ENCODE measurements at regions not wholly inside any gene's neighbourhood (a gene's known extent, or its start where the extent isn't known, plus 50 kb on each side); places are given as distances from the start of the nearest gene placed in this dataset.

GRCh38 chr16:6905601-6906000 is 427.0 kb upstream of the RBFOX1 start:
- no peak for DNase-seq
- Histone ChIP-seq H3K9me3 (no peaks in the 10 kb centered on the region), H3K36me3 (no peaks in the 10 kb centered on the region), H3K27ac (no peak overlapping the region), H3K4me1 (no peaks in the 10 kb centered on the region), H3K4me3 (no peak overlapping the region), H3K27me3 (no peaks in the 10 kb centered on the region)
- intact Hi-C loops (cut with DNase I; ENCODE audit: low total_unique reads) (no loop called here), in situ Hi-C loops (cut with MboI; ENCODE audit: low pct_ligation_motif_present in 1 of 4, low pct_unique_long_range_greater_than_20kb in 1 of 4, low sequenced_read_pairs in 3 of 4) (no loop called here)
- no peak for TF ChIP-seq POLR2A (IDR thresholded peaks at IDR 0.05)
- TF ChIP-seq, protein P1, sequence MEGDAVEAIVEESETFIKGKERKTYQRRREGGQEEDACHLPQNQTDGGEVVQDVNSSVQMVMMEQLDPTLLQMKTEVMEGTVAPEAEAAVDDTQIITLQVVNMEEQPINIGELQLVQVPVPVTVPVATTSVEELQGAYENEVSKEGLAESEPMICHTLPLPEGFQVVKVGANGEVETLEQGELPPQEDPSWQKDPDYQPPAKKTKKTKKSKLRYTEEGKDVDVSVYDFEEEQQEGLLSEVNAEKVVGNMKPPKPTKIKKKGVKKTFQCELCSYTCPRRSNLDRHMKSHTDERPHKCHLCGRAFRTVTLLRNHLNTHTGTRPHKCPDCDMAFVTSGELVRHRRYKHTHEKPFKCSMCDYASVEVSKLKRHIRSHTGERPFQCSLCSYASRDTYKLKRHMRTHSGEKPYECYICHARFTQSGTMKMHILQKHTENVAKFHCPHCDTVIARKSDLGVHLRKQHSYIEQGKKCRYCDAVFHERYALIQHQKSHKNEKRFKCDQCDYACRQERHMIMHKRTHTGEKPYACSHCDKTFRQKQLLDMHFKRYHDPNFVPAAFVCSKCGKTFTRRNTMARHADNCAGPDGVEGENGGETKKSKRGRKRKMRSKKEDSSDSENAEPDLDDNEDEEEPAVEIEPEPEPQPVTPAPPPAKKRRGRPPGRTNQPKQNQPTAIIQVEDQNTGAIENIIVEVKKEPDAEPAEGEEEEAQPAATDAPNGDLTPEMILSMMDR (IDR thresholded peaks at IDR 0.05), result no peak
- TF ChIP-seq EP300 (IDR thresholded peaks at IDR 0.05; ENCODE audit: low read depth), result no peak
- no peak for TF ChIP-seq POLR2AphosphoS5 (IDR thresholded peaks at IDR 0.05)
- WGBS, 2 donors (ENCODE audit: low coverage in 1 of 2), result 65% methylated on average over 3 of the region's 3 CpGs; no CpG with 5 or more reads in 1 of the 2 donors

DNA sequence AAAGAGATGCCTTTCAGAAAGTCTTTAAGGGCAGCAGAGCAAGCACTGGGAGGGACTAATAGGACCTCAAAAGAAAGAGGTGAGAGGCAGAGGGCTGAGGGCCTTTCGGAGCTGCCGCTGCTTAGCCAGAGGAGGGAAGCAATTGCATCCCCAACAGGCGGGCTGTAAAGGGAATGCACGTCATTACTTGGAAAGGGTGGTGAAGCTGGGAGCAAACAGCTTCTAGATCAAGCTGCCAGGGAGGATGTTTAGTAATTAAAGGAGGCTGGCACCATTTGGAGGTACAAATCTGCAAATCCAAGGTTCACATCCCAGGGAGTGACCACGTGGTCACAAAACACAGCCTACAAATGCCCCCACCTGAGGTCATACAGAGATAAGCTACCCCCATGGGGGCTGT is 429.0 kb upstream of the RBFOX1 start:
- intact Hi-C loops (cut with DNase I; ENCODE audit: low total_unique reads), result no loop called here
- TF ChIP-seq EP300 (IDR thresholded peaks at IDR 0.05; ENCODE audit: low read depth) (no peak), POLR2AphosphoS5 (IDR thresholded peaks at IDR 0.05) (no peak), POLR2A (IDR thresholded peaks at IDR 0.05) (no peak)
- TF ChIP-seq, protein P1 (IDR thresholded peaks at IDR 0.05), result no peak
- 61 to 71% methylated on average over 5 of the region's 5 CpGs for WGBS, 2 donors (ENCODE audit: low coverage in 1 of 2)
- Histone ChIP-seq H3K27ac (no peak overlapping the region), H3K36me3 (no peaks in the 10 kb centered on the region), H3K9me3 (no peaks in the 10 kb centered on the region), H3K27me3 (no peaks in the 10 kb centered on the region), H3K4me3 (no peak overlapping the region), H3K4me1 (no peaks in the 10 kb centered on the region)
- DNase-seq, result no peak
- in situ Hi-C loops (cut with MboI; ENCODE audit: low pct_ligation_motif_present in 1 of 4, low pct_unique_long_range_greater_than_20kb in 1 of 4, low sequenced_read_pairs in 3 of 4), result no loop called here

- no peak overlapping the region for H3K27ac ChIP-seq
- intact Hi-C loops (cut with DNase I; ENCODE audit: low total_unique reads) (no loop called here), in situ Hi-C loops (cut with MboI; ENCODE audit: low pct_ligation_motif_present in 1 of 4, low pct_unique_long_range_greater_than_20kb in 1 of 4, low sequenced_read_pairs in 3 of 4) (no loop called here)
- no peak overlapping the region for H3K4me3 ChIP-seq
- H3K4me1 ChIP-seq, result no peaks in the 10 kb centered on the region
- 75 to 83% methylated on average over 10 of the region's 10 CpGs for WGBS, 2 donors (ENCODE audit: low coverage in 1 of 2)
- H3K9me3 ChIP-seq, result no peaks in the 10 kb centered on the region
- no peaks in the 10 kb centered on the region for H3K27me3 ChIP-seq
- no peaks in the 10 kb centered on the region for H3K36me3 ChIP-seq
- TF ChIP-seq POLR2AphosphoS5 (IDR thresholded peaks at IDR 0.05), result no peak
- TF ChIP-seq POLR2A (IDR thresholded peaks at IDR 0.05), result no peak
- TF ChIP-seq, protein P1 (IDR thresholded peaks at IDR 0.05), result no peak
- no peak for TF ChIP-seq EP300 (IDR thresholded peaks at IDR 0.05; ENCODE audit: low read depth)
- DNase-seq, result no peak
Measured at GRCh38 chr16:6898896-6899295, 433.7 kb upstream of the RBFOX1 start.

GRCh38 chr16:6897876-6898485 is 434.7 kb upstream of the RBFOX1 start:
- no peaks in the 10 kb centered on the region for H3K4me1 ChIP-seq
- WGBS, 2 donors (ENCODE audit: low coverage in 1 of 2), result 47 to 60% methylated on average over 3 to 8 of the region's 8 CpGs
- H3K9me3 ChIP-seq, result no peaks in the 10 kb centered on the region
- H3K27ac ChIP-seq, result no peak overlapping the region
- intact Hi-C loops (cut with DNase I; ENCODE audit: low total_unique reads), result no loop called here
- in situ Hi-C loops (cut with MboI; ENCODE audit: low pct_ligation_motif_present in 1 of 4, low pct_unique_long_range_greater_than_20kb in 1 of 4, low sequenced_read_pairs in 3 of 4), result no loop called here
- no peak for DNase-seq
- H3K36me3 ChIP-seq, result no peaks in the 10 kb centered on the region
- H3K4me3 ChIP-seq, result no peak overlapping the region
- H3K27me3 ChIP-seq, result no peaks in the 10 kb centered on the region
- TF ChIP-seq EP300 (IDR thresholded peaks at IDR 0.05; ENCODE audit: low read depth) (no peak), POLR2AphosphoS5 (IDR thresholded peaks at IDR 0.05) (no peak), POLR2A (IDR thresholded peaks at IDR 0.05) (no peak)
- TF ChIP-seq, protein P1 (IDR thresholded peaks at IDR 0.05), result no peak

All from transverse colon (tissue), 4 donors.